IMR-90 (cell line): ENCODE measurements at regions not wholly inside any gene's neighbourhood (a gene's known extent, or its start where the extent isn't known, plus 50 kb on each side); places are given as distances from the start of the nearest gene placed in this dataset.

ENCODE experiments used
- CEBPB ChIP-seq: IDR thresholded peaks from 2 replicates; pipeline ENCODE4 v1.6.1; 2012; ENCODE audit warnings: low read depth, low read length, improper control_type of control experiment
- MAFK ChIP-seq: IDR thresholded peaks from 2 replicates; pipeline ENCODE4 v1.6.1; 2012; ENCODE audit warnings: low read depth, low read length, improper control_type of control experiment
- MAZ ChIP-seq: IDR thresholded peaks from 2 replicates; pipeline ENCODE4 v1.6.1; 2012; ENCODE audit warnings: low read depth, mild to moderate bottlenecking, low read length, improper control_type of control experiment, moderate library complexity, borderline replicate concordance
- POLR2A ChIP-seq: IDR thresholded peaks from 2 replicates; pipeline ENCODE4 v1.6.1; 2012; ENCODE audit warnings: mild to moderate bottlenecking, low read depth, low read length
- RFX5 ChIP-seq: IDR thresholded peaks from 2 replicates; pipeline ENCODE4 v1.8.0; 2012; ENCODE audit warnings: low read depth, mild to moderate bottlenecking, low read length, moderate library complexity
- SMC3 ChIP-seq: fragments of 150-350 bp; IDR thresholded peaks from 2 replicates; pipeline ENCODE4 v1.6.1; 2016; ENCODE audit warnings: low read depth, mild to moderate bottlenecking, antibody characterized with exemption, low read length, moderate library complexity
- TF ChIP-seq, protein P1 (sequence below): conservative IDR thresholded peaks from 2 replicates; pipeline ENCODE4 v1.5.1; 2012; ENCODE audit warnings: mild to moderate bottlenecking, low read depth, low read length, improper control_type of control experiment

DNA sequence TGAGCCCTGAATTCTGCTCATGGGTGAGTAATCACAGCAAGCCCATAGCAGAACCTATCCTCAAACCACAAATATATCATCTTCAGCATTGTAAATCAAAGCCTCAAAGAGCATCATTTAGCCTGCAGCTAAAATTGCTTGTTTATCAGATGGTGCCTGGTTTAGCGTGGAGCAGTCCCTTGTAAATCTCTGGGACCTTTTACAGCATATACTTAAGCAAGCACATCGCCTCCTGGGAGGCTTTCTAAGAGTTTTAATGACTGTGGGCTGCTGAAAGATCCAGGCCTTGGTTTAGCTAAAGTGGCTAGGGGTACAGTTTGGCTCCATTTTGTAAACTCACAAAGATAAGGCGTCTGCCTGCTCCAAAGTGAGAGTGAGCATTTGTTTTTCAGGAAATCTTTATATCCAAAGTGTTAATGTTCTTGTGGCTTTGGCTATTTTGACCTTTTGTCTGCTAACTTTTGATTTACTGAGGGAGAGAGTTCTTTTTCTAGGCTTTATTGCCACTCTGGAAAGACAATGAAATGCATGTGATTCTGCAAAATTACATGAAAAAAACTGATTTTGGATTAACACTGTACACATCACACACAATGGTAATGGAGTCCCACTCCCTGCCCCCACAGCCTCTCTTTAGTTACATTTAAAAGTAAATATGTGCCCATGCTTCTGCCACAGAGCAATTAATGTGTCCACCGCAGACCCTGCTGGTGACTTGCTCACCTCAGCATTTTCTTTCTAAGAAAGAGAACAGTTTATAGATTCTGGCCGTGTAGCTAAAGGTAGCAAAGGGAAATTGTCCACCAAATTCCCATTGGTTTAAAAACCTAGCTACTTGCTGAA lies 194.8 kb downstream of the LNPK start:
- TF ChIP-seq, protein P1, sequence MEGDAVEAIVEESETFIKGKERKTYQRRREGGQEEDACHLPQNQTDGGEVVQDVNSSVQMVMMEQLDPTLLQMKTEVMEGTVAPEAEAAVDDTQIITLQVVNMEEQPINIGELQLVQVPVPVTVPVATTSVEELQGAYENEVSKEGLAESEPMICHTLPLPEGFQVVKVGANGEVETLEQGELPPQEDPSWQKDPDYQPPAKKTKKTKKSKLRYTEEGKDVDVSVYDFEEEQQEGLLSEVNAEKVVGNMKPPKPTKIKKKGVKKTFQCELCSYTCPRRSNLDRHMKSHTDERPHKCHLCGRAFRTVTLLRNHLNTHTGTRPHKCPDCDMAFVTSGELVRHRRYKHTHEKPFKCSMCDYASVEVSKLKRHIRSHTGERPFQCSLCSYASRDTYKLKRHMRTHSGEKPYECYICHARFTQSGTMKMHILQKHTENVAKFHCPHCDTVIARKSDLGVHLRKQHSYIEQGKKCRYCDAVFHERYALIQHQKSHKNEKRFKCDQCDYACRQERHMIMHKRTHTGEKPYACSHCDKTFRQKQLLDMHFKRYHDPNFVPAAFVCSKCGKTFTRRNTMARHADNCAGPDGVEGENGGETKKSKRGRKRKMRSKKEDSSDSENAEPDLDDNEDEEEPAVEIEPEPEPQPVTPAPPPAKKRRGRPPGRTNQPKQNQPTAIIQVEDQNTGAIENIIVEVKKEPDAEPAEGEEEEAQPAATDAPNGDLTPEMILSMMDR = no peak
- no peak for TF ChIP-seq POLR2A
- TF ChIP-seq RFX5 = no peak
- no peak for TF ChIP-seq SMC3
- no peak for TF ChIP-seq CEBPB
- TF ChIP-seq MAZ = no peak
- no peak for TF ChIP-seq MAFK
